HG02970 (cell line): ENCODE measurements at regions not wholly inside any gene's neighbourhood (a gene's known extent, or its start where the extent isn't known, plus 50 kb on each side); places are given as distances from the start of the nearest gene placed in this dataset.
"Not testable (repeated sequence)": the region's sequence is repeated elsewhere in the genome, so short reads cannot be mapped to it uniquely, and the experiment has no call there.

Source experiments
- ATAC-seq: cut with Tn5 transposase; IDR thresholded peaks from one replicate; pipeline ENCODE4 v1.9.1; 2021; ENCODE audit warnings: mild to moderate bottlenecking, moderate library complexity, moderate number of reproducible peaks; ENCODE audit not compliant: unreplicated experiment, low FRiP score

DNA sequence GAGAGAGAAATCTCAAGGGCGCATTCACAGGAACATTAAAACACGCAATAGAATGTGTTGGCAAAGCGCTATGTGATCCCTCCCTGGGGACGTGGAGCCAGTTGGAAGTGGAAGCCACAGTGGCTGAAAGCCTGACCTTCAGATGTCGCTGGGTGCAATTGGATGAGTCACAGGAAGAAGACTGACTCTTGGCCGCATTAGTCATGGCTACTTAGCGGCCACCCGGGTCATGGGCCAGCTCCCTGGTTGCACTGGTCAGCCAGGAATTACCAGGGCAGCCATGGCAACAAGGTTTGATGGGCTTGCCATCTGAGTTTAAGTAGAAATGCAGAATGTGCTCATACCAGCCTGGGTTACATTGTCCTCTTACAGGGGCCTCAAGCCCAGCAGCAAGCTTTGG, 231.2 kb upstream of the FRG2C start:
- ATAC-seq: not testable (repeated sequence)

DNA sequence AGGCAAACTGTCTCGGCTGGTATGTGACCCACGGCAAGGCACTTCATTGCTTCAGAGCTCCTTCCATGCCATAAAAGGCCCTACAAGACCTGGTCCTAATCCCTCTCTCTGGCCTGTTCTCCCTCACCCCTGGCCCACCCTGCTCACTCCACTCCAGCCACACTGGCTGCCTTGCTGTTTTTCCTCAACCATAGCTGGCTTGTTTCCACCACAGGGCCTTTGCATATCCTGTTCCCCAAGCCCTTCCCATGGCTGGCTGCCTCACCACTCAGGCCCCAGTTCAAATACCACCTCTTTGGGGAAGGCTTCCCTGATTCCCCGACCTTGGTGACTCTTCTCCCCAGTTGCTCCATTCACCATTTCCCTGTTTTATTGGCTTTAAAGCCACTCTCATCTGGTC, 230.8 kb upstream of the FRG2C start:
- not testable (repeated sequence) for ATAC-seq

- ATAC-seq: not testable (repeated sequence)
Measured at GRCh38 chr3:75434276-75434912, 229.7 kb upstream of the FRG2C start.

GRCh38 chr3:75434913-75435793, 229.0 kb upstream of the FRG2C start:
- ATAC-seq: peak; percentile 99

DNA sequence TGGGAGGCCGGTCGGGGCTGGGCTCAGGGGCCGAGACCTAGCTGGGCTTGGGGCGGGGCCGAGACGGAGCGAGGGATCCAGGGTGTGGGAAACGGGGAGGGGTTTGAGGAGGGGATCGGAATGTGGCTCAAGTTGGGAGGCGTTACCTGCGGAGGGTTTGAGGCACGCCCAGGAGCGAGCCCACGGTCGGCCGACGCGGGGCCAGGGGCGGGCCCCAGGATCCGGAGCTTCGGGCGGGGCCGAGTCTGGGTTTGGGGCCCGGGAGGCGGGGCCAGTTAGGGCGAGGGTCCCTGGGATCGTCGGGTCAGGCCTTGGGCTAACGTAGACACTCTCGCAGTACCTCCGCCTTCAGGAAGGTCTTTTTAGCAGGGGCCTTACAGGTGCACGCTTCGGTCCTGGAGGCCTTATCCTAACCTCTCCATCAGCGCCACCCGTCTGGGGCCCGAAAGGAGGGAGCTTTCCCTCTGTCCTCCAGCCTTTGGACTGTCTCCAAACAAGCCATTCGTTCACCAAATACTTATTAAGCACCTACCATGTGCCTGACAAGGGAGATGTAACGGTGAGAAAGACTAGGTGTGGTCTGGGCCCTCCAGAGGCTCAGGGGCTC, 228.2 kb upstream of the FRG2C start:
- ATAC-seq: not testable (repeated sequence)

DNA sequence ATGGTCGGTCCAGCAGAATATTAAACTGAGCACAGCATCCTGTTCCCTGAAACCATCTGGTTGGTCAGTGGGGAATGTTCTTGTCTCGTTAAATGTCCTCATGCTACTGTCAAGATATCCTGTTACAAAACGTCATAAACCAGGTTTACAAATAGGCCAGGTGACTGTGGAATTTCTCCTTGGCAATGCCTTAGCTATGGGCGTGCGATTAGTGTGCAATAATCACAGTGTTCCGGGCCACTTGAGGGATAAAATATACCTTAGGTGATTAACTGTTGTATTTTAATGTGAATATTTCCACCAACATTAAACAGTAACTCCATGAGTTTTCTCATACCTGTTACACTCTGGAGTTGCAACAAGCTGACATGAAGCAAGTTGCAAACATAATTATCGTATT, 223.1 kb upstream of the FRG2C start:
- not testable (repeated sequence) for ATAC-seq

GRCh38 chr3:75444634-75445033, 219.5 kb upstream of the FRG2C start:
- ATAC-seq: not testable (repeated sequence)

DNA sequence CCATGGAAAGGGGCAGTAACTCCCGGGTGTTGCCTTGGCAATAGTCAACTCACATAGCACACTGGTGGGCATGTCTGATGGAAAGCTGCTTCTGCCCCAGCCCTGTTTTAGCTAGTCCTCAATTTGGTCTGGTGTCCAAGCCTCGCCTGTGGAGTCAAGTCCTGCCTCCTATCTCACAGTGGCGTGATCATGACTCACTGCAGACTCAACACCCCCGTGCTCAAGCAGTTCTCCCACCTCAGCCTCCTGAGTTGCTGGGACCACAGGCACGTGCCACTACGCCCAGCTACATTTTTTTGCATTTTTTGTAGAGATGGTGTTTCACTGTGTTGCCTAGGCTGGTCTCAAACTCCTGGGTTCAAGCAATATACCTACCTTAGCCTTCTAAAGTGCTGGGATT, 218.9 kb upstream of the FRG2C start:
- ATAC-seq: not testable (repeated sequence)

GRCh38 chr3:75446948-75447347, 217.2 kb upstream of the FRG2C start:
- ATAC-seq: not testable (repeated sequence)

GRCh38 chr3:75453328-75453727, 210.8 kb upstream of the FRG2C start:
- not testable (repeated sequence) for ATAC-seq

- ATAC-seq: not testable (repeated sequence)
Measured at GRCh38 chr3:75453839-75454238, 210.3 kb upstream of the FRG2C start.

- ATAC-seq: not testable (repeated sequence)
Measured at GRCh38 chr3:75474530-75474929, 189.6 kb upstream of the FRG2C start.

DNA sequence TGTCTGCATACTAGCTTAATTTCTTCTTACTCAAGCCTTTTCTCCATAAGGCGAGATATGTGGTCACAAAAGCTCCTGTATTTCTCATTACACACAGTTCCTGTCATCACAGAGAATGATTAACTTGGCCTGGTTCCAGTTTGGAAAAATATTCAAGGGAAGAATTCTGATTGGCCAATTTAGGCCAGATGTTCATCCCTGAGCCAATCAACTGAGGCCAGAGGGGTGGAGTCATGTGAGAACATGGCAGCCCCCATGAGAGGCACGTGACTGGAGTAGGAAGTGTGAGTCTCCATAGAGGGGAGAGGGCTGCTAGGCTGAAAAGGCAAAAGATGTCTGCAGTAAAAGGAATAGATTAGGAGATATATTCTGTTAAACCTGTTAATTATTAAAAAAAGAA, 167.5 kb upstream of the FRG2C start:
- not testable (repeated sequence) for ATAC-seq

- ATAC-seq: not testable (repeated sequence)
Measured at GRCh38 chr3:75500357-75500756, 163.8 kb upstream of the FRG2C start.

DNA sequence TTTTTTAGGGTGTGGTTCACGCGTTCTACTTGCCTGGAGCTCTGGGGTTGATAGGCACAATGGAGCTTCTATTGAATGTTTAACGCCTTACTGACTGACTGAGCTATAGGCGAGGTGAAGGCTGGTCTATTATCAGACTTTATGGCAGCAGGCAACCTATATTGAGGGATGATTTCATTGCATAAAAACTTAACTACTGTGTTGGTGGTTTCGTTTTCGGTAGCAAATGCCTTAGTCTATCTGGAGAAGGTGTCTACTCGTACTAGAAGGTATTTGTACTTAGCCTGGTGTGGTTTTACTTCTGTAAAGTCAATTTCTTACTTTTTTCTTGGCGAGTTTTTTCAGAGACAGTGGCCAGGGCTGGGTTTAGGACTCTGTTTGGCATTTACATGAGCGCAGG, 162.0 kb upstream of the FRG2C start:
- not testable (repeated sequence) for ATAC-seq

DNA sequence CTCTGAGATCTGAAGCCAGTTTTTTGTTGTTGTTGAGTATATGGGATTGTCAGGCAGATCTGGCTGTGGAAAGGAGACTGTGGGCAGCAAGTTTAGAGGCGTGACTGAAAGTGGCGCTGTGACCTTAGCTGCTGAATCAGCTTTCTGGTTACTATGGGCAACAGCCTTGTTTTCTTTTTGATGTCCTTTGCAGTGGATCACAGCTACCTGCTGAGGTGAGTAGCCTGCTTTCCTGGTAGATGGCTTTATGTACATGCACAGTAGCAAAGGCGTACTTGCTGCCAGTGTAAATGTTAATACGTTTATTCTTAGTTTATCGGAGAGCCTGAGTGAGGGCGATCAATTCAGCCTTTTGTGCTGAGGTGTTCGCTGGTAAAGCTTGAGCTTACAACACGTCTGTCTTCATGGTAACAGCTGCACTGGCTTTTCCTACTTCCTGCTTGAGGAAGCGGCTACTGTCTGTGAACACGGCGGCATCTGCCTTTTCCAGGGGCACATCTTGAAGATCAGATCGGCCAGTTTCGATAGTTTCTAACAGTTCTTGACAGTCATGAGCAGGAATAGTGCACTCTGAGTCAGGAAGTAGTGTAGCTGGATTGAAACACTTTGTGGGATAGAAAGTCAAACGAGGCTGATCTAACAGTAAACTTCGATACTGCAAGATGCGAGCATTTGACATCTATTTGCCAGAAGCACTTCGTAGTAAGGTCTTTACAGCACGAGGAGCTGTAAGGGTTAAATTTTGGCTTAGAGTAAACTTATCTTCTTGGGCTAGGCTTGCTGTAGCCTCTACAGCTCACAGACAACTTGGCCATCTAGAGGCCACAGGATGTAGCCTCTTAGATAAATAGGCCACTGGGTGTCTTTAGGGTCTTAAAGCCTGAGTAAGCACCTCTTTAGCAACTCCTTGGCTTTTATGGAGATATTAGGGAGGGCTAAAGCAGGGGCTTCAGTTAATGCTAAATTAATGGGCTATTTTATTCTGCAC, 161.1 kb upstream of the FRG2C start:
- ATAC-seq: not testable (repeated sequence)

DNA sequence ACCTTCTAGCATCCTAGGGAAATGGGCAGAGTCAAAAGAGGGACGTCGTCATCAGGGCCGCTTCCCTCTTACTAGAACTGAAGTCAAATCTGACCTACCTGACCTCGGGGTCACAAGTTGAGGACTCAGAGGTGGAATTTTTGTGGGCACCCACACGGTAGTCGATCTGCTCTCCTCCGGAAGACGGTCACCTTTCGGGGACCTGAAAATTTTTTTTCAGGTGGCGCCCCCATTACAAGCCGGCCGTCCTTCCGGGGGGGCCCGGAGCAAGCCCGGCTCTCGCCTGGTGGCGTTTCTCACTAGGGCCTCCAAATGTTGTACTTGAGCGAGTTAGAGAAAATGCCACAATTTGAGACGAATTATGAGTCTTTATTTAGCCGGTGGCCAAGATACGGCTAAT, 157.5 kb upstream of the FRG2C start:
- ATAC-seq: no peak

DNA sequence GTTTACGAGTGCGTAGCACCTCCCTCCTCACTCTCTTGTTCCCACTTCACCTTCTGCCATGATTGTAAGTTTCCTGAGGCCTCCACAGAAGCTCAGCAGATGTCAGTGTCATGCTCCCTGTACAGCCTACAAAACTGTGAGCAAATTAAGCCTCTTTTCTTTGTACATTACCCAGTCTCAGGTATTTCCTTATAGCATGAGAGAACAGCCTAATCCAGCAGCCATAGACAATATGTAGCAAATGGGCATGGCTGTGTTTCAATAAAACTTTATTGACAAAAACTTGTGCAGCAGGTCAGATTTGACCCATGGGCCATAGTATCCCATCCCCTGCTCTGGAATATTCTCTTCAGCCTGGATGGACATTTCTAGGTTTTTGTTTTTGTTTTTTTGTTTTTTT, 156.2 kb upstream of the FRG2C start:
- ATAC-seq: not testable (repeated sequence)

DNA sequence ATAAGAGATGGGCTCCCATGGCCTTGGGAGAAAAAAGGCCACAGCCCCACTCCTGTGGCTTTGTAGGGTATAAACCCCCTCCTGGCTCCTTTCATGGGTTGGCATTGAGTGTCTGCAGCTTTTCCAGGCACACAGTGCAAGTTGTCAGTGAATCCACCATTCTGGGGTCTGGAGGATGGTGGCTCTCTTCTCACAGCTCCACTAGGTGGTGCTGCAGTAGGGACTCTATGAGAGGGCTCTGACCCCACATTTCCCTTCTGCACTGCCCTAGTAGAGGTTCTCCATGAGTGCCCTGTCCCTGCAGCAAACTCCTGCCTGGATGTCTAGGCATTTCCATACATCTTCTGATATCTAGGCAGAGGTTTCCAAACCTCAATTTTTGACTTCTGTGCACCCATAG, 136.5 kb upstream of the FRG2C start:
- not testable (repeated sequence) for ATAC-seq

DNA sequence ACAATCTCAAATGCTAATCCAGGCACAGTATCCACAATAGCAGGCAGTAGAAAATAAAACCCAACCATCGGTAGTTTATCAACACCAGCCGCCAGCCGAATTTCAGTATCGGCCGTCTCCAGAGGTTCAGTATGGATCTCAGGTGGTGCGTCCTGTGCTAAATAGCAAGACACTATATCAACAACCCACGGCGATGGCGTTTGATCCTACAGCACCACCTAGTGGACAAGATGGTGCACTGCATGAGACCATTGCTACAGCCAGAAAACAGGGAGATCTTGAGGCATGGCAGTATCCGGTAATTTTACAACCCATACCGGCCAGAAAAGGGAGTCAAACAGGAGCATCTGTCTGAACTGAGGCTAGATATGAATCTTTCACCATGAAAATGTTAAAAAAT, 112.0 kb upstream of the FRG2C start:
- not testable (repeated sequence) for ATAC-seq
